Activated T-cell treated with anti-CD3 and anti-CD28 coated beads, Interleukin-2, amount 50 U/mL, for 72 hours (primary cell): ENCODE measurements at regions not wholly inside any gene's neighbourhood (a gene's known extent, or its start where the extent isn't known, plus 50 kb on each side); places are given as distances from the start of the nearest gene placed in this dataset.
A peak's percentile ranks its signal among the peaks of the same experiment; 100 is the strongest.

Source experiments
- ATAC-seq, 2 donors: fragments of 150-1000 bp; cut with Tn5 transposase; replicated peaks in 1 of 2; 2 replicates each; pipeline ENCODE4 v1.10.0; 2021; ENCODE audit warnings: moderate library complexity in 2 of 2, mild to moderate bottlenecking in 1 of 2
- DNase-seq, 2 donors: peaks; one replicate each; pipeline ENCODE4 v3.0.0; 2021 to 2022; ENCODE audit warnings: mixed read lengths in 1 of 2
- H3K27ac Mint-ChIP-seq: one replicate; pipeline ENCODE4 v1.8.0; 2022; ENCODE audit warnings: mild to moderate bottlenecking, moderate library complexity, mixed read lengths
- H3K27me3 Mint-ChIP-seq: one replicate; pipeline ENCODE4 v1.8.0; 2022; ENCODE audit warnings: low read depth, mixed read lengths
- H3K36me3 Mint-ChIP-seq, 2 donors: one replicate each; pipeline ENCODE4 v1.8.0; 2022; ENCODE audit warnings: mixed read lengths in 2 of 2, mild to moderate bottlenecking in 1 of 2; ENCODE audit not compliant: insufficient read depth in 2 of 2
- H3K4me1 Mint-ChIP-seq: one replicate; pipeline ENCODE4 v1.8.0; 2022; ENCODE audit warnings: low read depth, mixed read lengths
- H3K4me3 Mint-ChIP-seq, 2 donors: one replicate each; pipeline ENCODE4 v1.8.0; 2022; ENCODE audit warnings: mild to moderate bottlenecking in 2 of 2, mixed read lengths in 2 of 2, moderate library complexity in 2 of 2
- H3K9me3 Mint-ChIP-seq, 2 donors: one replicate each; pipeline ENCODE4 v1.8.0; 2022; ENCODE audit warnings: mixed read lengths in 2 of 2

GRCh38 chr11:103668859-103669258 lies 367.6 kb upstream of the DDI1 start:
- no peaks in the 10 kb centered on the region for H3K4me1 Mint-ChIP-seq
- no peaks in the 10 kb centered on the region for H3K36me3 Mint-ChIP-seq
- H3K27ac Mint-ChIP-seq = no peak overlapping the region
- H3K9me3 Mint-ChIP-seq = no peaks in the 10 kb centered on the region
- H3K27me3 Mint-ChIP-seq = no peaks in the 10 kb centered on the region
- no peak for DNase-seq
- no peak overlapping the region for H3K4me3 Mint-ChIP-seq
- ATAC-seq = no peak

- H3K4me3 Mint-ChIP-seq = no peak overlapping the region
- H3K9me3 Mint-ChIP-seq = no peaks in the 10 kb centered on the region
- ATAC-seq (no peak), DNase-seq (no peak)
- no peaks in the 10 kb centered on the region for H3K4me1 Mint-ChIP-seq
- no peak overlapping the region for H3K27ac Mint-ChIP-seq
- H3K36me3 Mint-ChIP-seq = no peaks in the 10 kb centered on the region
- no peaks in the 10 kb centered on the region for H3K27me3 Mint-ChIP-seq
Observed at GRCh38 chr11:103671143-103671651, 365.2 kb upstream of the DDI1 start.

GRCh38 chr11:103673773-103674172 lies 362.7 kb upstream of the DDI1 start:
- Mint-ChIP-seq H3K27me3 (no peaks in the 10 kb centered on the region), H3K27ac (no peak overlapping the region), H3K4me3 (no peak overlapping the region), H3K9me3 (no peaks in the 10 kb centered on the region), H3K36me3 (no peaks in the 10 kb centered on the region), H3K4me1 (no peaks in the 10 kb centered on the region)
- no peak for DNase-seq
- ATAC-seq = no peak

GRCh38 chr11:103676413-103676812 lies 360.0 kb upstream of the DDI1 start:
- Mint-ChIP-seq H3K27me3 (no peaks in the 10 kb centered on the region), H3K9me3 (no peaks in the 10 kb centered on the region), H3K36me3 (no peaks in the 10 kb centered on the region), H3K27ac (no peak overlapping the region), H3K4me1 (no peaks in the 10 kb centered on the region), H3K4me3 (no peak overlapping the region)
- no peak for DNase-seq
- ATAC-seq = no peak

GRCh38 chr11:103680826-103681225 lies 355.6 kb upstream of the DDI1 start:
- Mint-ChIP-seq H3K4me1 (peaks cover 7% of the 10 kb centered on the region), H3K4me3 (no peak overlapping the region), H3K9me3 (no peaks in the 10 kb centered on the region), H3K27ac (no peak overlapping the region), H3K27me3 (no peaks in the 10 kb centered on the region), H3K36me3 (no peaks in the 10 kb centered on the region)
- DNase-seq = no peak
- no peak for ATAC-seq

GRCh38 chr11:103681855-103682254 lies 354.6 kb upstream of the DDI1 start:
- Mint-ChIP-seq H3K9me3 (no peaks in the 10 kb centered on the region), H3K27ac (no peak overlapping the region), H3K27me3 (no peaks in the 10 kb centered on the region), H3K4me1 (peaks cover 7% of the 10 kb centered on the region), H3K4me3 (no peak overlapping the region), H3K36me3 (no peaks in the 10 kb centered on the region)
- ATAC-seq (peak; percentile 13 to 25), DNase-seq (no peak)

- Mint-ChIP-seq H3K9me3 (no peaks in the 10 kb centered on the region), H3K27me3 (no peaks in the 10 kb centered on the region), H3K4me1 (peaks cover 7% of the 10 kb centered on the region), H3K27ac (no peak overlapping the region), H3K36me3 (no peaks in the 10 kb centered on the region), H3K4me3 (no peak overlapping the region)
- DNase-seq (peak; percentile 36 to 55), ATAC-seq (peak; percentile 67 to 78)
Observed at GRCh38 chr11:103682318-103683184, 353.9 kb upstream of the DDI1 start.

- DNase-seq (no peak), ATAC-seq (no peak)
- Mint-ChIP-seq H3K4me1 (peaks cover 7% of the 10 kb centered on the region), H3K27me3 (no peaks in the 10 kb centered on the region), H3K27ac (no peak overlapping the region), H3K9me3 (no peaks in the 10 kb centered on the region), H3K4me3 (no peak overlapping the region), H3K36me3 (no peaks in the 10 kb centered on the region)
Observed at GRCh38 chr11:103683576-103683975, 352.9 kb upstream of the DDI1 start.

- Mint-ChIP-seq H3K9me3 (no peaks in the 10 kb centered on the region), H3K4me1 (no peaks in the 10 kb centered on the region), H3K36me3 (no peaks in the 10 kb centered on the region), H3K27me3 (no peaks in the 10 kb centered on the region), H3K27ac (no peak overlapping the region), H3K4me3 (no peak overlapping the region)
- no peak for DNase-seq
- ATAC-seq = no peak
Observed at GRCh38 chr11:103688924-103689323, 347.5 kb upstream of the DDI1 start.

- H3K36me3 Mint-ChIP-seq = no peaks in the 10 kb centered on the region
- DNase-seq (no peak), ATAC-seq (no peak)
- no peak overlapping the region for H3K27ac Mint-ChIP-seq
- H3K27me3 Mint-ChIP-seq = no peaks in the 10 kb centered on the region
- no peaks in the 10 kb centered on the region for H3K4me1 Mint-ChIP-seq
- H3K9me3 Mint-ChIP-seq = no peaks in the 10 kb centered on the region
- H3K4me3 Mint-ChIP-seq = no peak overlapping the region
Observed at GRCh38 chr11:103690356-103690755, 346.1 kb upstream of the DDI1 start.

- peaks cover 2 to 5% of the 10 kb centered on the region in 2 donors for H3K9me3 Mint-ChIP-seq
- H3K36me3 Mint-ChIP-seq = peaks cover 0 to 1% of the 10 kb centered on the region in 2 donors
- ATAC-seq (no peak), DNase-seq (no peak)
- no peak overlapping the region for H3K4me3 Mint-ChIP-seq
- no peaks in the 10 kb centered on the region for H3K27me3 Mint-ChIP-seq
- no peaks in the 10 kb centered on the region for H3K4me1 Mint-ChIP-seq
- no peak overlapping the region for H3K27ac Mint-ChIP-seq
Observed at GRCh38 chr11:103696123-103696522, 340.3 kb upstream of the DDI1 start.

GRCh38 chr11:103699216-103699615 lies 337.2 kb upstream of the DDI1 start:
- H3K4me3 Mint-ChIP-seq = no peak overlapping the region
- ATAC-seq = no peak
- H3K27ac Mint-ChIP-seq = no peak overlapping the region
- peaks cover 0 to 1% of the 10 kb centered on the region in 2 donors for H3K36me3 Mint-ChIP-seq
- H3K27me3 Mint-ChIP-seq = no peaks in the 10 kb centered on the region
- DNase-seq = no peak
- H3K9me3 Mint-ChIP-seq = peaks cover 2 to 5% of the 10 kb centered on the region in 2 donors
- no peaks in the 10 kb centered on the region for H3K4me1 Mint-ChIP-seq

- no peak for ATAC-seq
- no peak for DNase-seq
- Mint-ChIP-seq H3K9me3 (peaks cover 2 to 5% of the 10 kb centered on the region in 2 donors), H3K27me3 (no peaks in the 10 kb centered on the region), H3K36me3 (peaks cover 0 to 1% of the 10 kb centered on the region in 2 donors), H3K4me1 (no peaks in the 10 kb centered on the region), H3K27ac (no peak overlapping the region), H3K4me3 (no peak overlapping the region)
Observed at GRCh38 chr11:103699656-103700055, 336.8 kb upstream of the DDI1 start.

- Mint-ChIP-seq H3K4me3 (no peak overlapping the region), H3K9me3 (peaks cover 2 to 5% of the 10 kb centered on the region in 2 donors), H3K27me3 (no peaks in the 10 kb centered on the region), H3K27ac (no peak overlapping the region), H3K4me1 (no peaks in the 10 kb centered on the region), H3K36me3 (peaks cover 0 to 1% of the 10 kb centered on the region in 2 donors)
- ATAC-seq (no peak), DNase-seq (no peak)
Observed at GRCh38 chr11:103700622-103701021, 335.8 kb upstream of the DDI1 start.
